NCI-H748 (cell line): ENCODE measurements at regions not wholly inside any gene's neighbourhood (a gene's known extent, or its start where the extent isn't known, plus 50 kb on each side); places are given as distances from the start of the nearest gene placed in this dataset.

ENCODE experiments used
- DNase-seq: peaks from one replicate; lab custom pipeline; 2025; ENCODE audit not compliant: unreplicated experiment; lab: John Stamatoyannopoulos, UW

GRCh38 chr4:180491210-180491609, 1752.0 kb upstream of the TENM3 start:
- no peak for DNase-seq

- no peak for DNase-seq
Measured at GRCh38 chr4:180493299-180493698, 1749.9 kb upstream of the TENM3 start.

DNA sequence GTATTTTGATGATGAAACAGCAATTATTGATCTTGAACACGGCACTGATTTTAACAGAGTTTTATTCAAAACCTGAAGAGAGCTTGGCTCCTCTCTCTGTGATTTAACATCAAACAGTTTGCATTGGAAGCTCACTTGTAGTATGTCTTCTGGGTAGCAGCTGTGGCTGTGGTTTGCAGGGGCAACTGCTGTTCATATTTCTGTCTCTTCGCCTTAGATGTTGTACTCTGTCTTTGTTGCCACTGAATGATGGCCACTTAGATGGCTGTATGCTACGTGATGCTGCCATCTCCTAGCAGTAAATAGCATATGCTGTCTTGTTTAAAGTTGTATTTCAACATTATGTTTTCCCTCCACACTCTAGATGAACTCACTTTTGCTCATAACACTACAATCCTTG, 1743.0 kb upstream of the TENM3 start:
- no peak for DNase-seq

- DNase-seq: no peak
Measured at GRCh38 chr4:180512801-180513475, 1730.3 kb upstream of the TENM3 start.

DNA sequence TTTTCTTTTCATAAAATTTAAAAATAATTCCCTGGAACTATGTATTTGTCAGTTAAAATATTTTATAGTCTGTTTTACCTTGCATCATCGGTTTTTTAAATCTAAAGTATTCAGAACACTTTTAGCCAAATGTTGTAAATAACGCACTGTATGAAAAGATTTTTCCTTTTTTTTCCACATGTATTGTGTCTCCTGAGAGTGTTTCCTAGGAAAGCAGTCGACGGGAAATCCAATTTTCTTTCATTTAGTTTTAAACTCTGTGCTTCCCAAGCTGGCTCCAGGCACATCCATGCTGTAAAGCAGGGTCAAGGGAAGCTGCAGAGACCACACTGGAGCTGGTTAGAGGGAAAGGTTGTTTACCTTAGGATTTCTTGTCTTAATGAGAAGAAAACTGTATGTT, 1724.3 kb upstream of the TENM3 start:
- no peak for DNase-seq

DNA sequence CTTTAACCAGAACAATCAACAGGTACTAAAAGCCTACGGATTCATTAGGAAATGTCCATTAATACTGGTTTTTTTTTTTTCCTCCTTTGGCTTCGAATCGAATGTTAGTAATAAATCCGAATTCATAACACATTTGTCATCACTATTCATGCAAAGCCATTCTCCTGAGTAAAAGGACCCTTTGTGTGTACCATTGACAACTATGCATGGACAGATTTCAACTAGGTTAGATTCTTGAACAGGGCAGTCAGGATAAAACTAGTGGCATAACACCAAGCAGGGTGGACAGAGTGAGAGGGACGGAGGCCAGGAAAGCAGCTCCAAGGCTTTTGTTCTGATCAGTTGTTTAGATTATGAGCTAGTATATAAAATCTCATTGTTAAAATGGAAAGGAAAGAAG, 1722.0 kb upstream of the TENM3 start:
- no peak for DNase-seq

- no peak for DNase-seq
Measured at GRCh38 chr4:180525523-180526077, 1717.6 kb upstream of the TENM3 start.

GRCh38 chr4:180528003-180528402, 1715.2 kb upstream of the TENM3 start:
- no peak for DNase-seq

DNA sequence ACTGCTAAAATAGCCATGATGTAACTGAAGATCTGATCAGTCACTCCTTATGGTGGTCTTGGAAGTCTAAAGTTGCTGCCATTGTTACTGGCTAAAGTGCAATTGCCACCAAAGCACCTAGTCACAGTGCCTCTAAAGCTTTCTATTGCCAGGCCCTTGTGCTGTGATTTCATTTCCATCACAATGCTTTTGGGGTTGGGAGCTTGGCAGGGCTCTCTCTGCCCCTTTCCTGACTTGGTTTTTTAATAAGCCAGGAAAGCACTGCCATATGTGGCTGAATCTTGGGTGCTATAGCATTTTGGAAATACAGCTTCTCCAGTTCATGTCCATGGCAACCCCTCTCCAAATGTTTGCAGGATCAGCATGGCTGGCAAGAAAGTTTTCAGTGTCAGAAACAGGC, 1712.4 kb upstream of the TENM3 start:
- DNase-seq: no peak

GRCh38 chr4:180532691-180533090, 1710.5 kb upstream of the TENM3 start:
- DNase-seq: no peak

DNA sequence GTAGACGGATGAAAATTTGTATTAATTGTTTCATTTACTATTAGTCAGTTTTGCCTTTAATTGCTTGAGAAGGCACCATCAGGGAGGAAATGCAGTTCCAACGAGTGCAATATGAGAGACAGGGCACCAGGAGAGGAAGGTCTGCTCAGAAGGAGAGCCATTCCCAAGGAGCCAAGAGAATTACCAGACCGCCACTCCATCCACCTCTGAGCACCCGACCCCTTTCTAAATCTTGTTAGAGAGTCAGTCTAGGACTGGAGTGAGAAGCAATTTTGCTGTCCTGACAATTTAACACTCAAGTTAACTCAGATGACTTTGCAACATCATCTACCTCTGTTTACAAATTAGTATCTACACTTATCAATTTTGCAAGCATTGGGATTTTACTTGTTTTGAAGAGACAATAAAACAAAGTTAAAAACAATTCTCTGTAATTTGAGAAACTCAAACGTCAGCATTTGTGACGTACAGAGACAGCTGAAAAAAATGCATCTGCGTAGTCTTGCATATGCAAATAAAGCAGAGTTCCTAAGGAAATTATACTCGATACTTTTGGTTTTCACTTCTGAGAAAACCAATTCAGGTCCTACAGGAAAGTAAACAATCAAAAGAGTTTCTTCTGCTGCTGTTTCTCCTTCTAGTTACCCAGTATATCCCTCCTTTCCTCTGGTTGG, 1704.7 kb upstream of the TENM3 start:
- DNase-seq: no peak

- no peak for DNase-seq
Measured at GRCh38 chr4:180539284-180539683, 1703.9 kb upstream of the TENM3 start.

DNA sequence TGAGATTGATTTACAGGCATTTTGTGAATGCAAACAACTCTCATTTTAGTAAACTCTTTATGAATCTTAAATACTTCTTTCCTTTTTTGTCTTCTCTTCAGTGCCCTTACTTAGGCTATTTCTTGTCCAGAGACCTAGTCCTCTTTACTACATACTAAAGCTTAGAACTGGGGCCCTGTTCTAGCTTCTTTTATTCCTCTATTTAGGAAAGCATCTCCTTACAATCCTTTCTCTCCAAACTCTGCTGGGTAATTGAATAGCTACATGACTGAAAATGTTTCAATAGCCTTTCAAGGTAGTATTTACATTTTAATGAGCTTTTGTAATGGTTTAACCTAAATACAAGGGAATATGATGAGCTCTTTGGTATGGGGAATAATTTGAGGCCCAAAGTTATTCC, 1701.5 kb upstream of the TENM3 start:
- DNase-seq: no peak

GRCh38 chr4:180542445-180543100, 1700.6 kb upstream of the TENM3 start:
- peak; percentile 44 for DNase-seq

DNA sequence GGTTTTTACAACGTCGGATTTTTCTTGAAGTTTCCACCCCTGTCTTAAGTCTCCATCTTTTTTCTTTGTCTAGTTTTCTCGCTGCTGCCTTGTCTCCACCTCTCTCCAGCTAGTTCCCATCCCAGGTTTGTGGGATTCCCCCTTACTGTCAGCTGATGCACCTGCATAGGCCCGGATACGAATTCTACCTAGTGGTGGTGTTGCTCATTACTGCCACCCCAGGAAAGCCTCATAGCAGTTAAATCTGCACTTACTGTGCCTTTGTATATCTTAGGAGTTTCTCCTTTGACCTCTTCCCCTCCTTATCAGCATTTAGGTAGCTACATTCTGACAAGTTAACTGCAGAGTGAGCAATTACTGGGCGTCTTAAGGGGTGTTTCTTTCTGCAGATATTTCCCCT, 1693.1 kb upstream of the TENM3 start:
- DNase-seq: no peak

DNA sequence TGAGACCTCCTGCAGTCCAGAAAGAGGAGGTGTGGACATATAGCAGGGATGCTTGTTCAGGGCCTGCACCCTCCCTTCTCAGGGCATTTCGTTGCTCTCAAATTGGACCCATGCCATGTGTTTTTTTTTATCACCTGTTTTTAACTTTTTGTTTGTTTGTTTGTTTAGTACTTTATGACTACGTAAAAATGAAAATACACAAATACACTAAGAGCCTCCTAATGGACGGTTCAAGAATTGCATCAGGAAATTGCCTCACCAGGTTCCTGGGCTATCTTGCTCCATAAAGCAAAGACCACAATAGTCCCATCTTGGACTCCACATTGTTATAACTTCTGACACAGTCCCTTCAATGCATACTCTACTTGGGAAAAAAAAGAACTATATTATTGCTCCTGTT, 1685.9 kb upstream of the TENM3 start:
- DNase-seq: peak; percentile 10

DNA sequence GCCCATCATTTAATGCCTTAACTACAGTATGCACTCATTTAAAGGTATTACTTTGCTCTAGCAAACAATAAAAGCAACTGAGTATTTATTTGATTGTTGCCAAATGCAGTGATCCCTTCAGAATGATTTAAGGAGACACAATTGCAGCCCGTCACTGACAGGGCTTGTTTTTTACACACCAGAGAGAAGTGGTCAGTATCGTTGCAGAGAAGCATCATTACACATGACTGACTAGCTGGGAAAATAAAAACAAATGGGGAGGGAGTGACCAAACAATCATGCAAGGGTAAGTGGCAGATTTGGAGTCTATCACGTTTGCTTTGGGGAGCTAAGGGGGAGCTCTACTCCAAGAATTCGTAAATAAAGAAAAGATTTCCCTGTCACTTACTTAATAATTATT, 1685.3 kb upstream of the TENM3 start:
- no peak for DNase-seq

- peak; percentile 7 for DNase-seq
Measured at GRCh38 chr4:180558427-180558826, 1684.8 kb upstream of the TENM3 start.

- DNase-seq: no peak
Measured at GRCh38 chr4:180560896-180561295, 1682.3 kb upstream of the TENM3 start.

GRCh38 chr4:180564026-180564425, 1679.2 kb upstream of the TENM3 start:
- no peak for DNase-seq

- no peak for DNase-seq
Measured at GRCh38 chr4:180564448-180564847, 1678.8 kb upstream of the TENM3 start.

- no peak for DNase-seq
Measured at GRCh38 chr4:180565856-180566431, 1677.3 kb upstream of the TENM3 start.
